GM21367 (cell line): ENCODE measurements at regions not wholly inside any gene's neighbourhood (a gene's known extent, or its start where the extent isn't known, plus 50 kb on each side); places are given as distances from the start of the nearest gene placed in this dataset.
"Not testable (repeated sequence)": the region's sequence is repeated elsewhere in the genome, so short reads cannot be mapped to it uniquely, and the experiment has no call there.

Experiments used
- ATAC-seq: cut with Tn5 transposase; IDR thresholded peaks from one replicate; pipeline ENCODE4 v1.9.1; 2021; ENCODE audit not compliant: unreplicated experiment

DNA sequence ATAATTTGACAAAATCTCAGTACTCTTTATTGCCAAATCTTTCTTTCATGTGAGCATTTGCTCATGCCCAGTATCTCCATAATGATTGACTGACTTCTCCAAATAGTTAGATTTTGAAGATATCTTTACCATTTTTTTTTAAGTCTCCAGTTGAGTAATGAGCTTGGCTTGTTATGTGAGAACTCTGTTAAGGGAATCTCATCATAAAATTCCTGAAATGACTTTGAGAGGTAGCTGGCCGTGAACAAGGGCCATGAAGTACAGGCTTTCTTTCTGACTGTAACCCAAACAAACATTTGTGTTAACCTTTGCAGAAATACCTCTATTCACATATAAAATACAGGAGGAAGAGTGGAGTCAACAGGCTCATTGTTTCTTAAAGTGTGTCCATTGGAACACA, 449.7 kb downstream of the IRS2 start:
- no peak for ATAC-seq

DNA sequence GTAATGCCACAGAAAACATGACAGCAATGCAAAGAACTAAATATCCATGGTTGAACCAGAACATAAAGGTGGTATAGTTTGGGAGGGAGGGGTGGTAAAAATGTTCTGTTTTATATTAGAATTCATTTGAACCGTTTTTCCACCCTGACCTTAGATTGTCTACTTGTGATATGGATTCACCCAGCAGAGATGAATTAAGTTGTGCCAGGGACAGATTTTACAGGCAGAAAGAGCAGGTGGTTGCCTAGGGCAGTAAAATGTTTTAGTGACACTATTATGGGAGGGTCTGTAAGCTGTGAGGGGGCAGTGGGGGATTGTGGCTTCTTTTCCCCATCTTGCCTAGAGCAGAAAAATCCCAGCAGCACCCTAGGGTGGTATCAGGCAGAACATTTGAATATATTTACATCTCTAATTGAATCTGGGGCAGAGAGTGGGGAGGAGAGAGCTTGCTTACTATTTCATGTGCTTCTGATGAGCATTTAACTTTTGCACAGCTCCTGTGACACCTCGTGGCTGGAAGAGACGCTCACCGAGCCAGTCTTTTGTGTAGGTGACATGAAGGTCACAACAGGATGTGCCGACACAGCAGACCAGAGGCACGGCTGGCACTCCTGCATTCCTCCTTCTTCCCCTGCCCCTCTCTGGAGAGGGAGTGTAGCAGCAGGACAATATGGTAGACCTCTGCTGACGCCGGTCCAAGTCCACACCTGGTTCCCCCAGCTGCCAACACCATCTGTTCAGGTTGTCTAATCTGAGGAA, 452.3 kb downstream of the IRS2 start:
- ATAC-seq: no peak

DNA sequence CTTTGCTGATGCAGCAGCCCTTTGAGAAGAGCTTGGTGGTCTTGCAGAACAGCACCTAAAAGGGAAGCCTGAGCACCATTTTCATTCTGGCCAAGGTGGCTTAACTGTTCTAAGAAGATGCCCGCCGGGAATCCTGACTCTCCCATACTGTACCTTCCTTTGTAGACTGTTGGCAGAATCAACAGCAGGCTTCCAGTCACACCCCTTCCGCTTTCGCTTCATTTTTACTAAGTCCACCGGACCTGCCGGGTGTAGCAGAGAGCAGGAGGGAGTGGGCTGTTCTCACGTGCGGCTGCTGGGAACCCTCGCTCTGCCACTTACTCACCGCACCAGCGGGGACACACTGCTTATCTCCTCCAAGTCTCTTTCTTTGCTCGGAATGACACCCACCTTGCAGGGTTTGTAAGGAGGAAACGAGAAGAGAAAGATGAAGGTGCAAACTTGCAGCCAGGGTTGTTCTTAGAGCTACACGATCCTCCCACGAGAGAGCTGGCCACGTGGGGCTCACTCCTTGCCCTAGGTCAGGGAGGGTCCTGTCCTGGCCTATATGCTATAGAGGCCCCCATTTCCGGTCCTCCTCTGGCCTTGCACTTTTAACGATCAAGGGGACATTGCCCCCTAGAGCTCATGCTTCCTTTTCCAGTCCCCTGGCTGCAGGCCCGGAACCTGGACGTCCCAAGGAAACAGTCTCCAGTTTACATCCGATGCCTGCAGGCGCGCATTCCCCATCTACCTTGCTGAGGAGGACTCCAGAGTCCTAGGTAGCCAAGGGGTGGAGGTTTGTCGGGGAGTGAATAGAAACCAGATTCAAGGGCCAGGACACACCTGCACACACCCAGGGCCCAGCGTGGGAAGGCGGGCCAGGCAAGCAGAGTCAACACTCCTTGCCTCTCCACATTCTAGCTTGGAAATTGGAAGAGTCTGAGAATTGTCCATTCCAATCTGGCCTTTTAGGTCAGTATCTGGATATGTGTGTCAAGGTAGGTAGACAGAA, 453.6 kb downstream of the IRS2 start:
- no peak for ATAC-seq

DNA sequence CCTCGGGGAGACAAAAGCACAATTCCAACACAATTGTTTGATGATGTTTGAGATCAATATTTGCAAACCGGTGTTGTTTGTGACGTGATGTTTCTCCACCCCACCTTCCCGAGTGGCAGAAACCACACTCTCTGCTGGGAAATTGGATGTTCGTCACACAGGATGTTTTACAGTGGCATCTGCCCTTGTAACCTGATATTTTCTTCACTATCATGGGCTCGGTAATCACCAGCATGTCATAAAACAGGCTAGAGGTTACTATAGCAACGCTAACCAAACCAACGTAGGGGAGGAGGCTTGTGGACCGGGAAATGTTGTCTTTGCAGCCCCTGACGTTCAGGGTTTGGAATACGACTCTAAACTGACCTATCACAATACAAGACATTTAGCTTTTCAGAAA, 454.5 kb downstream of the IRS2 start:
- ATAC-seq: no peak

DNA sequence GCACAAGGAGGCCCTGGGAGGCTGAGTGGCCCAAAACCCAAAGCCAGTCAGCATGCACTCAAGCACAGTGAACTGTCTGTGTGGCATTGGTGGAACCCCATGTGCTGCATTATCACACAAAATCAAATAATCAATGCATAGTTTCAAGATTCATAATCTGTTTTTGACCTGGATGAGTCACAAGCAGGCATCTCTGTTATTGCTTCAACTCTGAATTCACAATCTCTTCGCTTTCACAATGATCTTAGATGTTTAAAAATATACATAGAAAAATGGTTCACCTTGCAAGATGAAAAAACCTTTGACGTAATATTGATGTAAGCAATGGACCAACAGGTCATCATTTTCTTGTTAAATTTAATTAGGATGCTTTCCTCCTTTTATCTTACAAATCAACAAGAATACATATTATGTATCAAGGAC, 455.4 kb downstream of the IRS2 start:
- no peak for ATAC-seq

DNA sequence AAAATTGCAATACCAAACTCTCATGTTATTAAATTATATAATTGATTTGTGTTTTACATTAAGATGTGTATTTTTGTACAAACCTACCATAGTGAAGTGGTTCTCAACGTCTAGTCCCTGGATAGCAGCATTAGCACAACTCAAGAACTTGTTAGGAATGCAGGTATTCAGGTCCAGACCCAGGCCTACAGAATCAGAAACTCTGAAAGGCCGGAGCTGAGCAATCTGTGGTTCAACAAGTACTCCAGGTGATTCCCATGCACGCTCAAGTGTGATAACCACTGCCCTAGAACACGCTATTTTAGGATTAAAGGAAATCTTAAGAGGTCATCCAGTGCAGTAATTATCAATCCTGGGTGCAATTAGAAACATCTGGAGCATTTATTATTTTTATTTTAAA, 456.3 kb downstream of the IRS2 start:
- ATAC-seq: no peak

DNA sequence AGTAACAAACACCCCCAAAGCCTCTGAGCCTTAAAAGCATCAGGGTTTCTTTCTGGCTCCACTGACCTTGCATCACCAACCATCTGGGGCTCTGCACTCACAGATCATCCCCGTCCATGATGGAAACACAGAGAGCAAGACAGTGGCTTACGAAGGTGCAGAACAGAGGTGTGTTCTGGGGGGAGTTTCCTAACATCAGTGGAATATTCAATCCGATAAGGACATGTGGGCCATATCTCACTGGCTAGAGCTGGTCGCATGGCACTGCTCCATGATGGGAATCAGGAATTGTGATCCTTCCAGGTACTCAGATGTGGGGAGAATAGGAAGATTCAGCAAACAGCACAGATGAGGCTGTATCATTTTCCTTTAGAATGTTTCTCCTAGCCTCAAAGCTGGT, 457.2 kb downstream of the IRS2 start:
- no peak for ATAC-seq

DNA sequence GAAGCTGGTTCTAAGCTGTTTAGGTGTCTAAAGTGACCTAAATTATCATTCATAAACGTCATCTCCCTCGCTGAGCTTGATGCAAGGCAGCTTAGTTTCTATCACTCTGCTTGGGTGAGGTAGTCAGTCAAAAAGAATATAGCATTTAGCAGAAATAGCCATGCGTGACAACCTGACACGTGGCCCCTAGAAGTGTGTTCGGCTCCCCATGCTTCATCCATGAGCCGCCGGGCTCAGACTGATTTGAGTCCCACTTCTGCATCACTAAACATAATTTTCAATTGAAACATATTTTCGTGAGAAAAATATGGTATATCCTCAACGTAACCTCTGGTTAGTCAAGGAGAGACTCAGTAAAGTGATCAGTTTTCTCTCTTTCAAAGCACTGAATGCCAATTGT, 459.8 kb downstream of the IRS2 start:
- no peak for ATAC-seq

DNA sequence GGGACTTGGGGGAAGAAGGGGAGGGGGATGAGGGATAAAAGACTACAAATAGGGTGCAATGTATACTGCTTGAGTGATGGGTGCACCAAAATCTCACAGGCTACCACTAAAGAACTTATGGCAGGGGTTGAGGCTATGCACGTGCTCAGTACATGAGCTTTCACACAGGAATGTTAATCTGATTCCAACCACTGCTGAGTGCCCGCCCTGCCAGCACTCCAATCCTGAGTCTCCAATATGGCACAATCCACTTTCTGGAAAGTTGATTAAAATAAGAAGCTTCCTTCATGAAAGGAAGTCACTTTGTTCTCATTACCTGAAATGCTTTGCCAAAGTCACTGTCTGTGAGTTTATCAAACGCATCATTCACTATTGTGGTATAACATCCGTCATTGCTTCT, 463.0 kb downstream of the IRS2 start:
- no peak for ATAC-seq

DNA sequence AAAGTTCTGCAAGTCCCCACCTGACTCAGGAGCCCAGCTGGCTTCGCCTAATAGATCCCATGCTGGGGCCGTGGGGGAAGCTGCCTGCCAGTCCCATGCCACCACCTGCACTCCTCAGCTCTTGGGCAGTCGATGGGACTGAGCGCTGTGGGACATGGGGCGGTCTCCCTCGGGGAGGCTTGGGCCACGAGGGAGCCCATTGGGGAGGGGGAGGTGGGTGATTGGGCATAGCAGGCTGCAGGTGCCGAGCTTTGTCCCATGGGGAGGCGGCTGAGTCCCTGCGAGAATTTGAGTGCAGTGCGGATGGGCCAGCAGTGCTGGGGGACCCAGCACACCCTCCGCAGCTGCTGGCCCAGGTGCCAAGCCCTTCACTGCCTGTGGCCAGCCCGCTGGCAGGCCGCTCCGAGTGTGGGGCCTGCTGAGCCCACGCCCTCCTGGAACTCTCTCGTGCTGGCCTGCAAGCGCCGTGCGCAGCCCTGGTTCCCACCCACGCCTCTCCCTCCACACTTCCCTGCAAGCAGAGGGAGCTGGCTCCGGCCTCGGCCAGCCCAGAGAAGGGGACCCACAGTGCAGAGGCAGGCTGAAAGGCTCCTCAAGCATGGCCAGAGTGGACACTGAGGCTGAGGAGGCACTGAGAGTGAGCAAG, 467.3 kb downstream of the IRS2 start:
- ATAC-seq: no peak

DNA sequence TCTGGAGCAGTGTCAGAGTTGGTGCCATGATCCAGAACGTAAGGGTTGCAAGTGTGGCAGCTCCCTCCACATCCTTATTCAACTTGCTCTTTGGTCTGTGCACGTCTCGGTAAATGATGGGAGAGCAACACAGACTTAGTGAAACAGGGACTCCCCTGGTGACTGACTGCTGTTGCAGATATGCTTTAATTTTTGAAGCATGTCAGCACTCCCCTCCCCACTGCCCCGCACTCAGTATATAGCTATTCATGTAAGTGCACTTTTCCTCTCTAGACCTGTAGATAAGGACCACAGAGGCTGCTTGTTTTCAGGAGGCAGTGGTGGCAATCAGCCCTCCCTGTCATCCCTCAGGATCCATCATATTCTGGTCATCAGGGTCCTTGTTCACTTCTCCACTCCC, 470.9 kb downstream of the IRS2 start:
- ATAC-seq: no peak

DNA sequence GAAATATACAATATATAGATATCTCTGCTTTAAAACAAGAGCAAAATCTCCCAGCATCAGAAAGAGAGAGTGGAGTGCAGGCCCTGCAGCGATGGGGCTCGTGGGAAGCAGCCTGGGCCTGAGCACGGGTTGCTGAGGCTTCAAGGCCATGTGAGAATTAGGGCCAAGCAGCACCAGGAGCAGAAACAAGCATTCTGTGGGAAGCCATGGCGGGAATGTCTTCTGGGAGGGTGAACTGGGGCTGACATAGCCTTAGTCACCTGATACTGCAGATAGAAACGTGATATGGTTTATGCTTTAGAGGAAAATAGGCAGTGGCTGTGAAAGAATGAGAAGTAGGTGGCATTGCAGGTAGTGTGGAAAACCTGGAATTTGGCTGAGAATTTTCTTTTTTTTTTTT, 472.3 kb downstream of the IRS2 start:
- ATAC-seq: no peak

DNA sequence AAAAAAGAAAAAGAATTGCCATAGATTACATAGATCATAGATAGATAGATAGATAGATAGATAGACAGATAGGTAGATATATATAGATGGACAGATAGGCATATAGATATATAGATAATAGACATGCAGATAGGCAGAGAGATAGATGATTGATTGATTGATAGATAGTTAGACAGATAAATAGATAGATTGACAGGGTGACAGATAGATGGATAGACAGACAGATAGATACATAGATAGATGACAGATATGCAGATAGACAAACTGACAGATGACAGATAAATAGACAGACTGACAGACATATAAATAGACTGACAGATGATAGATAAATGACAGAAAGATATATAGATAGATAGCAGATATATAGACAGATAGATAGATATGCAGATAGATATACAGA, 474.0 kb downstream of the IRS2 start:
- no peak for ATAC-seq

DNA sequence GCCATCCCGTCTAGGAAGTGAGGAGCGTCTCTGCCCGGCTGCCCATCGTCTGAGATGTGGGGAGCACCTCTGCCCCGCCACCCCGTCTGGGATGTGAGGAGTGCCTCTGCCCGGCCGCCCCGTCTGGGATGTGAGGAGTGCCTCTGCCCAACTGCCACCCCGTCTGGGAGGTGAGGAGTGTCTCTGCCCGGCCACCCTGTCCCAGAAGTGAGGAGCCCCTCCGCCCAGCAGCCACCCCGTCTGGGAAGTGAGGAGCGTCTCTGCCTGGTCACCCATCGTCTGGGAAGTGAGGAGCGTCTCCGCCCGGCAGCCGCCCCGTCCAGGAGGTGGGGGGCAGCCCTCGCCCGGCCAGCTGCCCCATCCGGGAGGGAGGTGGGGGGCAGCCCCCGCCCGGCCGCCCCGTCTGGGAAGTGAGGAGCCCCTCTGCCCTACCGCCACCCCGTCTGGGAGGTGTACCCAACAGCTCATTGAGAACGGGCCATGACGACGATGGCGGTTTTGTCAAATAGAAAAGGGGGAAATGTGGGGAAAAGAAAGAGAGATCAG, 474.9 kb downstream of the IRS2 start:
- ATAC-seq: not testable (repeated sequence)

DNA sequence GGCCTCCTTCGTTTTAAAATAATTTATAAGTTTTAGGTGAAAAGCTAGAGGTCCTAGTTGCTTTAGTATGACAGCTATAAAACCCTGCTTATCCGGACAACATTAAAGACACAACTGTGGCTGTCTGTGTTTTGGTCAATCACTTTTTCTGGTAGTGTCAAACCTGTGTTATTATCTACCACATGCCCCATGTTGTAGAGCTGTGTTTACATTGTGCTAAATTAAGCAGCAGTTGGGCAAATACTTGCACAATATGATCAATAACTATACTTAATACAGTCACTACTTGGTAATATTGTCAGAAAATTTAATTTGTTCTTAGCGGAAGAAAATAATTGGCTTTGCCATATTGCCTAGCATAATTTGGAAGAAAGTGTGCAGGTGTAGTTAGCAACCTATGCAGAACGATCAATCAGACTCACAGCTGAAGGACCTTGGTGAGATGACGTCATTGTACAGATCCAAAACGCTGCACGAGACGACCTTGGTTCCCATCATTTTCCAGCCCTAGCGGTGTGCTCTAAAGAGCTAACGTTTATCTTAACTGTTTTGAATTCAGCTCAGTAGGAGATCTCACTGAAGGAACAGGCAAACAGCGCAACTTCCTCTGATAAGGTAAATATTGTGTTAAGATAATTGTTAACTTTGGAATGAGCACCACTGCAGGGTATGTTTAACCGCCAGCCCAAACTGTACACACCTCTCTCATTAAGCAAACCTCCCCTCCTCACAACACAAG, 476.6 kb downstream of the IRS2 start:
- ATAC-seq: no peak

DNA sequence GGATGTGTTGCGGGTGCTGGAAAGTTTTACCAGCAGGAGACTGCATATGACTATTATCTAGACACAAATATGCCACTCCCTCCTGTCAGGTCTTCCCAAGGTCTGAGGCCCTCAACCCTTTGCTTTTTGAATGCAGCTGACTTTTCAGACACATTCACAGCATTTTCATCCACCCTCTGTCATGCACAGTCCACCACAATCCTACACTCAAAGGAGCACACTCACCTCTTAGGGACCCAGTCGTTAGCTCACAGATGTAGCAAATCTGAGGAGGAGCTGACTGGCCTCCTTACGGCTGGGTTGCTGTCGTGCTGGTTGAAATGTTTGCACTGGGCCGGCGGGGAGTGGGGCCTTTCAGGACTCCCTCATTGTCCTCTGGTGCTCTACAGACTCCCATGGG, 479.4 kb downstream of the IRS2 start:
- ATAC-seq: no peak

DNA sequence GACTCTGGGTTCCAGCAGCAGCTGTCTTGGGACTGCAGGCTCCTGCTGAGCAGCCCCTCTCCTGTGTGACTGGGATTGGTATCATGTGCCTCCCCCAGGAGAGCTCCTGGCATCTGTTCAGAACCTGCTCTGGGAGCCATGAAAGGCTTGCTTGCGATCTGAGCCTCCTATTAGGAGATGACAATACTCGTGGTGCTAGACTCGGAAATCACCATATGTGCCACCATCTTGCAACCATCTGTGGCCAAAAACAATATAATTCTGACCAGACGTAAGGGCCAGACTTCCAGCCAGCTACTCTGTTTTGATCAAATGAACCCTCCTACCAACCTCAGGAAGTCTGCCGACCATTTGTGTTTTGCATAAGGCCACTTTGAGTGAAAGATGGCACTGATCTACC, 484.7 kb downstream of the IRS2 start:
- no peak for ATAC-seq

DNA sequence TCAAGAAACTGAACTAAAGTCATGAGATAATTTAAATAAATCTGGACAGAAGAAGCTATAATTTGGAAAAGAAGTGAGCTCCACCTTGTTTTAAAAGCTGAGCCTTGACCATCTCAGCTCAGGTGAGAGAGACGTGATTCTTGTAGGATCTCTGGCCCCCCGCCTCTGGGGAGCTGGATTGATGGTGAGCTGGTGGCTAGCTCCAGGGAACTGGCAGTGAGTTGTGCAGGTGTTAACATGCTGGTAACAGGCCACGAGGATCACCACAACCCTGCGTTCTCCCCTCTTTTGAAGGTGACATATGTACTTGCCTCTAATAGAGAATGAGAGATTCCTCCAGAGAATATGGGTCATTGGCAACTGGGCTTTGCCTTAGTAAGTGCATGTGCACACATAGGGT, 485.1 kb downstream of the IRS2 start:
- ATAC-seq: no peak

DNA sequence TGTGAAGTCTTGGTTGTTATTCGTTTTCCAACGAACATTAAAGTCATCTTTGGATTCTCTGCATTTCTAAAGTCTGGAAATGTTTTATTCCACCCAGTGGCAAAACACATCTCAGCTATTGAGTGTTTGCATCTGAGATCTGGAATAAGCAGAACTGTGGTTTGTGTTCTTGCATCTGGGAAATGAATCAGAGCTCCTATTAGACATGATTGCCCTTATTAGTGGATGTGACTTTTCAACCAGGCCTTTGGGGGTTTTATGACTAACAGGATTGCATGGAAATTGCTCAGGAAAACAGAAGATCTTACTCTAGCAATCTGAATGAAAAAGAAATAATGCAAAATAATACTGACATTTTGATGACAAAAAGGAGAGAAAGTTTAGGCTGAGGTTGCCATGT, 488.8 kb downstream of the IRS2 start:
- ATAC-seq: no peak

DNA sequence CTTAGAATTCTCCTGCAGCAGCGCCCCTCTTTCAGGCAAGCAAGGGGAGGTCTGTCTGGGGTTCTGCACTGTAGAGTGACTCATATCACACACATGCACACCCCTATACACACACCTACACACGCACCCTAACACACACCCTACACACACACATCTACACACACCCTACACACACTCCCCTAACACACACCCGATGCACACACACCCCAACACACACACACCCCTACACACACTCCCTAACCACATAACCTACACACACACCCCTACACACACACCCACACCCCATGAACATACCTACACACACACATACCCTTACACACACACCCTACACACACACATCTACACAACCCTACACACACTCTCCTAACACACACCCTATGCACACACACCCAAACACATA, 493.2 kb downstream of the IRS2 start:
- no peak for ATAC-seq
